ENCODE measurements at regions not wholly inside any gene's neighbourhood (a gene's known extent, or its start where the extent isn't known, plus 50 kb on each side); places are given as distances from the start of the nearest gene placed in this dataset.

DNA sequence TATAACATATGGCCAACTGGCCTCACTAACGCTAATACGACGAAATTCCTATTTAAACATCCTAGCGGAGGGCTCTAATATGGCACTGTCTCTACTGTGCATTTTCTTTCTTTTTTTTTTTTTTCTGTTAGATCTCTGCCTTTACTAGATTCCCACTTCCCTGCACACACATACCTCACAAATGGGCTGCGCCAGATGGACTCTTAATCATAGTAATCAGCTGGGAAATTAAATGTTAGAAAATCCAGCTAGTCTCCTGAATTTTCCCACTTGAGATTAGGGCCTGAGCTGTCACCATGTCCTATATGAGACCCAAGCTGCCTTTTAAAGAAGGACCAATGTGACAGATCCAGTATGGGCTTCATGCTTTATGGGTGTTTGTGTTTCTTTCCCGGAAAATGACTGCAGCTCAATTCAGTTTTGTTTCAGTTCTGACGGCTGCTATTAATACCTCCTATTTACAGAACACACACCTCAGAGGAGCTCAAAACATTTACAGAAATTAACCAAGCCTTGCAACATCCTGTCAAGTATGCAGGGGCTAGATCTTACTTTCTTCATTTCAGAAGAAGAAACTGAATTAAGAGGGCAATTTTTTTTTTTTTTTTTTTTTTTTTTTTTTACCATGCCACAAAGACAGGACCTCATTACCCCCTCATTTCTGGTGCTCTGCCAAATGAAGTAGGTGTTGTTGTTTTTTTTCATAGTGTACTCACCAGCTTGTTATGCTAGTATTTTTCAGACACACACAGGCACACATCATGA lies 49.8 kb upstream of the BLID start:
- no peak for DNase-seq

Measured in GOT3 (cell line).